ENCODE measurements at regions not wholly inside any gene's neighbourhood (a gene's known extent, or its start where the extent isn't known, plus 50 kb on each side); places are given as distances from the start of the nearest gene placed in this dataset.
A peak's percentile ranks its signal among the peaks of the same experiment; 100 is the strongest.

DNA sequence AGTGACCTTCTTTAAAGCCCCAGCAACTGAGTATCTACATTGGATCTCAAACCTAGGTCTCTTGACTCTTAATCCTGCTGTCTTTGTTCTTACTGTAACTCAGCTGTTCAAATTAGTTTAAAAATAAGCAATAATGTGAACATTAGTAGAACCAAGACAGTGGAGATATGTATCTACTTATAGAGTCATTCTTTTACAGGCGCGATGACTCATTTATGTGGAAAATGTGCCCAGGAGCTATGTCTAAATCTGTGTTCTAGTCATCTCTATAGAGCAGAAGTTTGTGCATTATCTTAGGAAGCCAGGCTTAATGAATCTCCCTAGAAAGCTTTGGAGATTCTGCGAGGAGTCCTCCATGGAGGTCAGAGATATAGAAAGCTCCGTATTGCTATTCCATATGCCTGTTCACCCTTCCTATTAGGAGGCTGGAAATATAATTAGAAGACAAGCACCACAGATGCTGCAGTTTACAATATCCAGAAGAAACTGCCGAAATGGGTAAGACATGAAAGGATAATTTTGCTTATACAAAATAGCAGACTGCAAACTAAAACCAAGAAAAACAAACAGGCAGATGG is 211.6 kb downstream of the TRIB2 start:
- Mint-ChIP-seq H3K27me3 (ENCODE audit: insufficient read depth) (no peaks in the 10 kb centered on the region), H3K36me3 (ENCODE audit: low read depth) (no peaks in the 10 kb centered on the region), H3K4me3 (peak overlapping the region; percentile 71), H3K27ac (peak overlapping the region; percentile 74), H3K9me3 (peaks cover 4% of the 10 kb centered on the region; the same call in 1 of the 2 replicates), H3K4me1 (ENCODE audit: low read depth) (peaks cover 55% of the 10 kb centered on the region)
- peak; percentile 92 for DNase-seq
- TF ChIP-seq, protein P1, sequence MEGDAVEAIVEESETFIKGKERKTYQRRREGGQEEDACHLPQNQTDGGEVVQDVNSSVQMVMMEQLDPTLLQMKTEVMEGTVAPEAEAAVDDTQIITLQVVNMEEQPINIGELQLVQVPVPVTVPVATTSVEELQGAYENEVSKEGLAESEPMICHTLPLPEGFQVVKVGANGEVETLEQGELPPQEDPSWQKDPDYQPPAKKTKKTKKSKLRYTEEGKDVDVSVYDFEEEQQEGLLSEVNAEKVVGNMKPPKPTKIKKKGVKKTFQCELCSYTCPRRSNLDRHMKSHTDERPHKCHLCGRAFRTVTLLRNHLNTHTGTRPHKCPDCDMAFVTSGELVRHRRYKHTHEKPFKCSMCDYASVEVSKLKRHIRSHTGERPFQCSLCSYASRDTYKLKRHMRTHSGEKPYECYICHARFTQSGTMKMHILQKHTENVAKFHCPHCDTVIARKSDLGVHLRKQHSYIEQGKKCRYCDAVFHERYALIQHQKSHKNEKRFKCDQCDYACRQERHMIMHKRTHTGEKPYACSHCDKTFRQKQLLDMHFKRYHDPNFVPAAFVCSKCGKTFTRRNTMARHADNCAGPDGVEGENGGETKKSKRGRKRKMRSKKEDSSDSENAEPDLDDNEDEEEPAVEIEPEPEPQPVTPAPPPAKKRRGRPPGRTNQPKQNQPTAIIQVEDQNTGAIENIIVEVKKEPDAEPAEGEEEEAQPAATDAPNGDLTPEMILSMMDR (IDR thresholded peaks at IDR 0.05): no peak

DNA sequence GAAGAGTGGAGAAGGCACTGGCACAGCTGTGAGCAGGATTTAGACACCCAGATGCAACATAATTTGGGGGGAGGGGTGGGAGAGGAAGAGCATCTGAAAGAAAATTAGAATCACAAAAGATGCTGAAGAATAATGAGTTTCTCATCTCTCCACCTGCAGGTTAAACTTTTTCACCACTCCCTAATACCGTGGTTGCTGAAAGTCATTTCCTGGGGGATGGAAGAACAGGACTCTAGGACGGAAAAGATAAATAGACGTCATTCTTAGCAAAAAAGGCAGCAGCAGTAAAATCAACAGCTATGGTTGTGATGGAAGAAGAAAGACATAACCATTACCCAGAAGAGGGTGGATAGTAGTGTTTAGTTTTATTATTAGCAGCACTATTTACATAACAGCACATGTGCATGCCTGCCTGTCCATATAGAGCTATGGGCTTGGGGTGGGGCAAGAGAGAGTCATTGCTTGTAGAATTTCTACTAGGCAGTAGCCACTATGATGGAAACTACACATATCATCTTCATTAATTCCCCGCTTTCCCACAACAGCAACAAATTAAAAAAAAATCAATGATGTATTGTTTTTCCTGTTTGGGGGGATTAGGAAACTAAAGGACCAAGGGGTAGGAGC is 212.2 kb downstream of the TRIB2 start:
- peak overlapping the region; percentile 74 for H3K27ac Mint-ChIP-seq
- no peaks in the 10 kb centered on the region for H3K36me3 Mint-ChIP-seq (ENCODE audit: low read depth)
- DNase-seq: peak; percentile 28
- H3K4me3 Mint-ChIP-seq: peak overlapping the region; percentile 71
- H3K9me3 Mint-ChIP-seq: peaks cover 4% of the 10 kb centered on the region; the same call in 1 of the 2 replicates
- H3K4me1 Mint-ChIP-seq (ENCODE audit: low read depth): peaks cover 49% of the 10 kb centered on the region
- no peaks in the 10 kb centered on the region for H3K27me3 Mint-ChIP-seq (ENCODE audit: insufficient read depth)
- TF ChIP-seq, protein P1 (IDR thresholded peaks at IDR 0.05): no peak

DNA sequence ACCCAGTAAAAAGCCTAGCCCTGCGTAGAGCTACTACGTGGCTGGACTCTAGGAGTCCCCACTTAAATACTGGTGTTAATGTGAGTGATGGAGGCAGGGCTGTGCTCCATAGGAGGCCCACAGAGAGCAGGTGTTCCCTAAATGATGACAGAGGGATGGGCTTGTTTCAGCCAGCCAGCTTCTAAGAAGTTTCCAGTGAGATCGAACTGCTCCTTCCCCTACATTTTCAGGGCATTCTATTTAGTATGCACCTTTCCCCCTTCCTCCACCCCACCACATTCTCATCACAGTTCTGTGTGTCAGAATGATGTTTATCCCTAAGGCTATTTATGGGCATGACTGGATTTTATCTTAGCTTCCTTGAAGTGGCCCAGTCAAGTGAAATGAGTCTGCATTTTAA is 213.0 kb downstream of the TRIB2 start:
- H3K27ac Mint-ChIP-seq: peak overlapping the region; percentile 74

DNA sequence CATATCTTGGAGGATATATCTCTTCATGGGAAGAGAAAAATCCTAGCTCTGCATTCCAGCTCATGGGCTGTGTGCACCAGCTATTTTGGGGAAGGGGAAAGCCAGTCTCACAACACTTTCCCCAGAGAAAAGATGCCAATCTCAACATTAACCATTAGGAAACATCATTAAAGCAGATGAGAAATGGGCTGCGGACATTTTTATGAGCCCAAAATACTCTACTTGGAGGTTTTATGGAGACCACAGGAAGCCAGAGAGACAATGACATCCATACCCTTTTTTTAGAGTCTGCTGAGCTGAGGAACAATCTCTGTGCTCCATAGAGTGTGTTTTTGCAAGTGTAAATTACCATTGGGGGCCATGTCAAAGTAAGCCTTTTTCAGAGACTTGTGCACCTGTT is 213.7 kb downstream of the TRIB2 start:
- peaks cover 4% of the 10 kb centered on the region; the same call in 1 of the 2 replicates for H3K9me3 Mint-ChIP-seq
- H3K4me1 Mint-ChIP-seq (ENCODE audit: low read depth): peaks cover 37% of the 10 kb centered on the region
- TF ChIP-seq, protein P1 (IDR thresholded peaks at IDR 0.05): no peak
- no peak for DNase-seq
- H3K4me3 Mint-ChIP-seq: no peak overlapping the region
- no peaks in the 10 kb centered on the region for H3K27me3 Mint-ChIP-seq (ENCODE audit: insufficient read depth)
- H3K36me3 Mint-ChIP-seq (ENCODE audit: low read depth): no peaks in the 10 kb centered on the region
- peak overlapping the region; percentile 17; the same call in 1 of the 2 replicates for H3K27ac Mint-ChIP-seq

More for the DNA sequence above, 213.0 kb downstream of the TRIB2 start:
- H3K27me3 Mint-ChIP-seq (ENCODE audit: insufficient read depth): no peaks in the 10 kb centered on the region
- TF ChIP-seq, protein P1 (IDR thresholded peaks at IDR 0.05): no peak
- no peak for DNase-seq
- peak overlapping the region; percentile 71 for H3K4me3 Mint-ChIP-seq
- peaks cover 40% of the 10 kb centered on the region for H3K4me1 Mint-ChIP-seq (ENCODE audit: low read depth)
- H3K36me3 Mint-ChIP-seq (ENCODE audit: low read depth): no peaks in the 10 kb centered on the region
- H3K9me3 Mint-ChIP-seq: peaks cover 4% of the 10 kb centered on the region; the same call in 1 of the 2 replicates

DNA sequence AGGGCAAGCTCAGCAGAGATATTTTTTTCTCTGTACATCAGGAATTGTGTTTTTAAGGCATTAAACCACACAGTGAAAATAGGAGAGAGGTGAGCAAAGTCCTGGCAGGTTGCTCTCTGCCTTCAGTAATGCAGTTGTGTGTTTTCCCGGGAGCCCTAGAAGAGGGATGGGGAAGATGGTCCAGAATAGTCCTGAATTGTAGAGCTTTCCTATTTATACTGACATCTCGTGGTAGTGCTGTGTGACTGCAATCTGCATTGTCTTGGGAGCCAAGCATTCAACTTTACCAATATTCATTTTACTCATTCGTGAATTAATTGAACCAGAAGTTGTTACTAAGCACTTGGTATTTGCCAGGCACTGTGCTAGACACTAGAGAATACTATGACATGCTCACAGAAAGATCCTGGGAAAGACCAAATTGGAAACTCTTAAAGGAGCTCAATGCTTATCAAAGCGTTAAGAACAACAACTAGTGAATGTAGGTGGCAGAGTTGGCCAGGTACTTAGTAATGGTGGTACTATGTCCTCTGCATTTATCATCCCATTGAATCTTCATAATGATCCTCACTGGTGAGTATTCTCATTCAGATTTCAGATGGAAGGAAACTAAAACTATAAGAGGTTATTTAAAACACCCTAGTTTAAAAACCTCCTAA is 214.6 kb downstream of the TRIB2 start:
- no peaks in the 10 kb centered on the region for H3K9me3 Mint-ChIP-seq
- no peak overlapping the region for H3K4me3 Mint-ChIP-seq
- no peak overlapping the region for H3K27ac Mint-ChIP-seq
- H3K36me3 Mint-ChIP-seq (ENCODE audit: low read depth): no peaks in the 10 kb centered on the region
- DNase-seq: peak; percentile 53
- TF ChIP-seq, protein P1 (IDR thresholded peaks at IDR 0.05): peak; percentile 91
- H3K4me1 Mint-ChIP-seq (ENCODE audit: low read depth): peaks cover 37% of the 10 kb centered on the region
- H3K27me3 Mint-ChIP-seq (ENCODE audit: insufficient read depth): no peaks in the 10 kb centered on the region
